OCI-LY7 (cell line): ENCODE measurements at regions not wholly inside any gene's neighbourhood (a gene's known extent, or its start where the extent isn't known, plus 50 kb on each side); places are given as distances from the start of the nearest gene placed in this dataset.

ENCODE experiments used
- BruUV-seq: library from RNA; stranded (reverse); fragments of 400-500 nt; replicated peaks from 2 replicates; lab custom pipeline; 2021; lab: Mats Ljungman, UMichigan
- CTCF ChIA-PET: fragments of 300-600 bp; sonication (Branson Sonifier 250); formaldehyde crosslinking; loops from one replicate; lab custom pipeline; 2022; ENCODE audit warnings: antibody characterized with exemption; ENCODE audit not compliant: unreplicated experiment; lab: Charles Lee
- POLR2A ChIA-PET: fragments of 300-600 bp; sonication (Branson Sonifier 250); formaldehyde crosslinking; loops from one replicate; lab custom pipeline; 2022; ENCODE audit warnings: antibody characterized with exemption; lab: Charles Lee
- DNase-seq: peaks from one replicate; pipeline ENCODE4 v3.0.0-alpha.2; 2015; ENCODE audit warnings: low spot score
- H2AFZ ChIP-seq: fragments of 200-600 bp; sonication (generic), shearing (Covaris generic); 2 replicates; pipeline ENCODE4 v1.6.1; 2014; ENCODE audit warnings: mild to moderate bottlenecking, antibody characterized with exemption, low read length, moderate library complexity
- H3K27ac ChIP-seq: fragments of 200-600 bp; sonication (generic); 2 replicates; pipeline ENCODE4 v1.5.1; 2014; ENCODE audit warnings: mixed run types, low read depth, mild to moderate bottlenecking, moderate library complexity, low read length, inconsistent platforms; ENCODE audit not compliant: poor library complexity, severe bottlenecking
- H3K36me3 ChIP-seq: fragments of 200-600 bp; sonication (generic); 2 replicates; pipeline ENCODE4 v1.6.1; 2014; ENCODE audit warnings: mild to moderate bottlenecking, antibody characterized with exemption, low read length, moderate library complexity, mixed read lengths; ENCODE audit not compliant: insufficient read depth
- H3K4me1 ChIP-seq: fragments of 200-600 bp; sonication (generic); 2 replicates; pipeline ENCODE4 v1.5.1; 2014; ENCODE audit warnings: mild to moderate bottlenecking, low read length; ENCODE audit not compliant: insufficient read depth, poor library complexity, severe bottlenecking
- H3K4me2 ChIP-seq: fragments of 200-600 bp; sonication (generic); 2 replicates; pipeline ENCODE4 v1.6.1; 2014; ENCODE audit warnings: mild to moderate bottlenecking, low read length
- H3K4me3 ChIP-seq: fragments of 200-600 bp; sonication (generic); 2 replicates; pipeline ENCODE4 v1.5.1; 2014; ENCODE audit warnings: mild to moderate bottlenecking, low read depth, low read length; ENCODE audit not compliant: poor library complexity, severe bottlenecking
- H3K79me2 ChIP-seq: fragments of 200-600 bp; sonication (generic); 2 replicates; pipeline ENCODE4 v1.6.1; 2016; ENCODE audit warnings: low read depth, mild to moderate bottlenecking, low read length, moderate library complexity, mixed read lengths; ENCODE audit not compliant: insufficient read depth
- H3K9me2 ChIP-seq: fragments of 200-600 bp; sonication (generic); 2 replicates; pipeline ENCODE4 v1.6.1; 2016; ENCODE audit warnings: mild to moderate bottlenecking, low read length, mixed read lengths; ENCODE audit not compliant: insufficient read depth
- H3K9me3 ChIP-seq: fragments of 200-600 bp; sonication (generic); 2 replicates; pipeline ENCODE4 v1.6.1; 2014; ENCODE audit warnings: mild to moderate bottlenecking, mixed run types, low read length, mixed read lengths
- H4K20me1 ChIP-seq: fragments of 200-600 bp; sonication (generic); 2 replicates; pipeline ENCODE4 v1.6.1; 2014; ENCODE audit warnings: mild to moderate bottlenecking, antibody characterized with exemption, low read length, moderate library complexity, mixed read lengths; ENCODE audit not compliant: insufficient read depth
- CTCF ChIP-seq: fragments of 200-600 bp; sonication (generic); conservative IDR thresholded peaks from 2 replicates; pipeline ENCODE4 v1.5.1; 2014; ENCODE audit warnings: mild to moderate bottlenecking, antibody characterized with exemption, low read length, moderate library complexity, mixed read lengths
- EZH2phosphoT487 ChIP-seq: fragments of 200-600 bp; sonication (generic); IDR thresholded peaks from 2 replicates; pipeline ENCODE4 v1.6.1; 2018; ENCODE audit warnings: low read depth, borderline replicate concordance, mild to moderate bottlenecking, mixed run types, antibody characterized with exemption, low read length, moderate library complexity, mixed read lengths
- intact Hi-C: fragments of 100-400 bp; cut with micrococcal nuclease; formaldehyde crosslinking; loops from one replicate; pipeline ENCODE4 v1.10.0; 2022; ENCODE audit not compliant: unreplicated experiment

GRCh38 chr20:51286758-51287157 is 255.8 kb downstream of the NFATC2 start:
- Histone ChIP-seq H3K27ac (no peak overlapping the region), H3K9me3 (no peaks in the 10 kb centered on the region), H4K20me1 (no peaks in the 10 kb centered on the region), H3K79me2 (no peaks in the 10 kb centered on the region), H3K36me3 (no peaks in the 10 kb centered on the region), H2AFZ (no peak overlapping the region), H3K4me1 (no peaks in the 10 kb centered on the region), H3K9me2 (no peaks in the 10 kb centered on the region), H3K4me2 (no peak overlapping the region), H3K4me3 (no peak overlapping the region)
- TF ChIP-seq CTCF (no peak), EZH2phosphoT487 (no peak)
- CTCF ChIA-PET = no interaction called here
- intact Hi-C loops = no loop called here
- no peak for DNase-seq
- POLR2A ChIA-PET = no interaction called here
- BruUV-seq = no TSS peak

GRCh38 chr20:51285684-51286083 is 256.8 kb downstream of the NFATC2 start:
- H3K27ac ChIP-seq = no peak overlapping the region
- TF ChIP-seq EZH2phosphoT487 (no peak), CTCF (no peak)
- intact Hi-C loops = no loop called here
- no peaks in the 10 kb centered on the region for H3K9me2 ChIP-seq
- no peak overlapping the region for H2AFZ ChIP-seq
- H3K4me2 ChIP-seq = no peak overlapping the region
- H3K9me3 ChIP-seq = no peaks in the 10 kb centered on the region
- POLR2A ChIA-PET = no interaction called here
- CTCF ChIA-PET = no interaction called here
- no peak for DNase-seq
- no peaks in the 10 kb centered on the region for H4K20me1 ChIP-seq
- no peaks in the 10 kb centered on the region for H3K36me3 ChIP-seq
- no peaks in the 10 kb centered on the region for H3K4me1 ChIP-seq
- BruUV-seq = no TSS peak
- no peak overlapping the region for H3K4me3 ChIP-seq
- H3K79me2 ChIP-seq = no peaks in the 10 kb centered on the region

- Histone ChIP-seq H3K4me3 (no peak overlapping the region), H2AFZ (no peak overlapping the region), H3K9me2 (no peaks in the 10 kb centered on the region), H3K79me2 (no peaks in the 10 kb centered on the region), H3K4me1 (no peaks in the 10 kb centered on the region), H3K4me2 (no peak overlapping the region), H3K27ac (no peak overlapping the region), H3K36me3 (no peaks in the 10 kb centered on the region), H3K9me3 (no peaks in the 10 kb centered on the region), H4K20me1 (no peaks in the 10 kb centered on the region)
- intact Hi-C loops = no loop called here
- CTCF ChIA-PET = no interaction called here
- POLR2A ChIA-PET = no interaction called here
- TF ChIP-seq CTCF = no peak
- TF ChIP-seq EZH2phosphoT487 = no peak
- no TSS peak for BruUV-seq
- no peak for DNase-seq
These were observed 257.6 kb downstream of the NFATC2 start for GRCh38 chr20:51284871-51285270.
